WI38 (cell line): ENCODE measurements at regions not wholly inside any gene's neighbourhood (a gene's known extent, or its start where the extent isn't known, plus 50 kb on each side); places are given as distances from the start of the nearest gene placed in this dataset.
"Not testable (repeated sequence)": the region's sequence is repeated elsewhere in the genome, so short reads cannot be mapped to it uniquely, and the experiment has no call there.

ENCODE experiments used
- H3K4me3 ChIP-seq: 2 replicates; pipeline ENCODE4 v1.5.1; 2011; ENCODE audit warnings: low read depth, mild to moderate bottlenecking, control low read depth, low read length
- TF ChIP-seq, protein P1 (sequence below): IDR thresholded peaks from 2 replicates; pipeline ENCODE4 v1.5.1; 2012; ENCODE audit warnings: low read depth, mild to moderate bottlenecking, control low read depth, low read length

- TF ChIP-seq, protein P1, sequence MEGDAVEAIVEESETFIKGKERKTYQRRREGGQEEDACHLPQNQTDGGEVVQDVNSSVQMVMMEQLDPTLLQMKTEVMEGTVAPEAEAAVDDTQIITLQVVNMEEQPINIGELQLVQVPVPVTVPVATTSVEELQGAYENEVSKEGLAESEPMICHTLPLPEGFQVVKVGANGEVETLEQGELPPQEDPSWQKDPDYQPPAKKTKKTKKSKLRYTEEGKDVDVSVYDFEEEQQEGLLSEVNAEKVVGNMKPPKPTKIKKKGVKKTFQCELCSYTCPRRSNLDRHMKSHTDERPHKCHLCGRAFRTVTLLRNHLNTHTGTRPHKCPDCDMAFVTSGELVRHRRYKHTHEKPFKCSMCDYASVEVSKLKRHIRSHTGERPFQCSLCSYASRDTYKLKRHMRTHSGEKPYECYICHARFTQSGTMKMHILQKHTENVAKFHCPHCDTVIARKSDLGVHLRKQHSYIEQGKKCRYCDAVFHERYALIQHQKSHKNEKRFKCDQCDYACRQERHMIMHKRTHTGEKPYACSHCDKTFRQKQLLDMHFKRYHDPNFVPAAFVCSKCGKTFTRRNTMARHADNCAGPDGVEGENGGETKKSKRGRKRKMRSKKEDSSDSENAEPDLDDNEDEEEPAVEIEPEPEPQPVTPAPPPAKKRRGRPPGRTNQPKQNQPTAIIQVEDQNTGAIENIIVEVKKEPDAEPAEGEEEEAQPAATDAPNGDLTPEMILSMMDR: no peak
- no peak overlapping the region for H3K4me3 ChIP-seq
Observed at GRCh38 chr6:49118478-49118877, 344.6 kb downstream of the MMUT start.

DNA sequence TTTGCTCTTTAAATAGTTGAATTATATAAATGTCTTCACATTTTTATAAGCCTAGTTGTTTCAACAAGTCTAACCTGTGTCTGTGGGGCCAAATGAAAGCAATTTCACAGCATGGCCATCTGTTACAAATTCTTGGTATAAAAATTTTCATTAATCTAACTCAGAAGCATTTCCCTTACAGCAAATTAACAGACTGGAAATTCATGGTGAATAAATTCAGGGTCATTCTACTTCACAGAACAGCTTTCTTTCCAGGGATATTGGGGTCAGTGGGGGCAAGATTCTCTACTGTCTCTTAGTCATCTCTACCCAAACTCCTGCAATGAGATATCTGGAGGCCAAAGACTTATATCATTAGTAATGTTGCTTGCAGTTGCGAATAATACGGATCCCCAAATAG is 352.1 kb downstream of the MMUT start:
- TF ChIP-seq, protein P1: no peak
- H3K4me3 ChIP-seq: no peak overlapping the region

- not testable (repeated sequence) for H3K4me3 ChIP-seq
Observed at GRCh38 chr6:49097664-49098063, 365.4 kb downstream of the MMUT start.

DNA sequence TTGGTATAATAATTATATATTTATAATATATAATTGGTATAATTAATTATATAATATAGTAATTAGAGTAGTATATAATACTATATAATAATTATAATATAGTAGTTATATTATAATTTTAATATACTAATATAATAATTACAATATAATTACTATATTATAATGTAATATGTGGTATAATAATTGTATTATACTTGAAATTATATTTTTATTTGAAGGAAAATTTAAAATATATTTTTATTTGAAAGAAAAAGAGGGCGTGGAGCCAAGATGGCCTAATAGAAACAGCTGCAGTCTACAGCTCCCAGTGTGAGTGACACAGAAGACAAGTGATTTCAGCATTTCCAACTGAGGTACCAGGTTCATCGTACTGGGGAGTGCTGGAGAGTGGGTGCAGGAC is 365.9 kb downstream of the MMUT start:
- TF ChIP-seq, protein P1: no peak
- H3K4me3 ChIP-seq: no peak overlapping the region

GRCh38 chr6:49088631-49089030 is 374.4 kb downstream of the MMUT start:
- no peak overlapping the region for H3K4me3 ChIP-seq
- TF ChIP-seq, protein P1: no peak

GRCh38 chr6:49087369-49087768 is 375.7 kb downstream of the MMUT start:
- no peak overlapping the region for H3K4me3 ChIP-seq
- TF ChIP-seq, protein P1: no peak

- no peak overlapping the region for H3K4me3 ChIP-seq
- TF ChIP-seq, protein P1: no peak
Observed at GRCh38 chr6:49082611-49083010, 380.4 kb downstream of the MMUT start.

DNA sequence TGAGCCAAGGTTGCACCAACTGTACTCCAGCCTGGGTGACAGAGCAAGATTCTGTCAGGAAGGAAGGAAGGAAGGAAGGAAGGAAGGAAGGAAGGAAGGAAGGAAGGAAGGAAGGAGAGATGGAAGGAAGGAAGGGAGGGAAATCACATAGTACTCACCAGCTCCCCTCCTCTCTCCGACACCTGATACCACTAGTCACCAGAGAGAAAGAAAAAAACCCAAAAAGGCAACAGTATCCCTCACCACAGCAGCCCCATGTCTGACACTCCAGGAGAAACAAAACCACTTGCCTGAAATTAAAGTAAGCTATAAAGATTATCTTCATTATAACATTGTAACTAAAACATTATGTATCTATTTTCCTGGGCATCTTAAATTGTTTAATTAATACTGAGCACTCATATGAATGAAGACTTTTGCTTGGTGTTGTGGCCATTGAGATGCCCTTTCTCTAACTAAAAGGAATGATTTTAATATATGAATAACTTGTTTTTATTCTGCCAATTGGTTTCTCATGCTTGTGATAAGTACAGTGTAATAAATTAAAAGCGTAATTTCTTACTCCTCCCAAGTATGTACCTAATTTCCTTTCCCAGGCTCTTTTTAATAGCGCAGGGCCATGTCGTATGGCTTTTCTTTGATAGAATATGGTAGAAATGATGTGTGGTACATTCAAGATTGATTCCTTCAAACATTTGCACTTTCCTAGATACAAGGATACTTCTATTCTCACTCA is 390.0 kb downstream of the MMUT start:
- TF ChIP-seq, protein P1: no peak
- no peak overlapping the region for H3K4me3 ChIP-seq
